ENCODE measurements at regions not wholly inside any gene's neighbourhood (a gene's known extent, or its start where the extent isn't known, plus 50 kb on each side); places are given as distances from the start of the nearest gene placed in this dataset.
"Not testable (repeated sequence)": the region's sequence is repeated elsewhere in the genome, so short reads cannot be mapped to it uniquely, and the experiment has no call there.

DNA sequence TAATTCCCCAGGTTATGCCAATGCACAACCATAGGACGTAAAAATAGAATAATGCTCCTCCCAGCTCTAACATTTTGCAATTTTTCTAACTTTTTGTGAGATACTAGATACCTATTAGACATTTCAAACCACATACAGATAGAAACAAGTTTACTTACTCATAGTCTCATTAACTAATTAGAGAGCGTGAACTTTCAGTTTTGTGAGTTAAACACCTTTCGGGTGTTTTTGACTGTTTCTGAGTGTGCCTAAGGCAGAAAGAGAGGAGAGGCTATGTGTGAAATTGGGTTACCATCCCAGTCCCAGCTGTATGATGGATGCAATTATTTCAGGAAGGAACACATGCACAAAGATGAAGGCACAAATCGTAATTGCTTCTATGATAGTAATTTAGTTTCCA is 300.4 kb upstream of the POU1F1 start:
- no peak for DNase-seq (ENCODE audit: low read depth)

DNA sequence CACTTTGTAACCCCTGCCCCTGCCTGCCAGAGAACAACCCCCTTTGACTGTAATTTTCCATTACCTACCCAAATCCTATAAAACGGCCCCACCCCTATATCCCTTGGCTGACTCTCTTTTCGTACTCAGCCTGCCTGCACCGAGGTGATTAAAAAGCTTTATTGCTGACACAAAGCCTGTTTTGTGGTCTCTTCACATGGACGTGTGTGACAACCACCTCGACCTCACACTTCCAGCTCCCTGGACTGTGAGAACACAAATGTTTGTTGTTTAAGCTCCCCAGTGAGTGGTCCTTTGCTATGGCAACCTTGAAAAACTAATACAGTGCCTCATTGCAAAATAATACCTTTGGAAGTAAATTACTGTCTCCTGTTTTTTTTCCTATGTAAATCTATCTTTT is 299.2 kb upstream of the POU1F1 start:
- no peak for DNase-seq (ENCODE audit: low read depth)

DNA sequence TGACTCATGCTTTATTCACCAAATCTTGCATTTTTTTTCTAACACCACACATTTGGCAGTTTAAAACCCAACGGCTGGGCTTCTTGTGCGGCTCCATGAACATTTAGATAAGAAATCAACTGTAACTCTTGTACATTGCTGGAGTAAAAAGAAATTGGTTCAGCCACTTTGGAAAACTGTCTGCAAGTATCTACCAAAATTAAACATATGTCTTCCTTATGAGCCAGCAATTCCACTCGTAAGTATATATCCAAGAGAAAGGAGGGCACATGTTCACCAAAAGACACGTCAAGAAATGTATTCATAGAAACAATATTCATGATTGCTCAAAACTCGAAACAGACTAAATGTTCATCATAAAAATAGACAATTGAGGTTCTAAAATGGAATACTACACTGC is 291.9 kb upstream of the POU1F1 start:
- DNase-seq (ENCODE audit: low read depth): no peak

DNA sequence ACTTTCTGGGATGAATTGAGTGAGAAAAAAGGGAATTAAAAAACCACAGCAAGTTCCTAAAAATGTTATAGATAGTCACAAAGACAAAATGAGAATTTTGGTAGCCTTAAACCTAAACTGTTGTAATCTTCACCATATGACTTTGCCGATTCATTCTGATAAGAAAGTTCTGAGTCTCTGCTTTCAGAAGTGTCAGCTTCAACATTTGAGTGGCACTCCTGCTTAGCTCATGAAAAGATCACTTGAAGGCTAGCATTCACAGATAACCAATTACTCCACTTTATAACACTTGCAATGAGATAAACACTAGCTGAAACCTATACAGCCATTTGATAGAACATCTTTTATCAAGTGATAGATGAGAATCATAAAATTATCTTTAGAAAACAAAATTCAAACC is 288.1 kb upstream of the POU1F1 start:
- no peak for DNase-seq (ENCODE audit: low read depth)

DNA sequence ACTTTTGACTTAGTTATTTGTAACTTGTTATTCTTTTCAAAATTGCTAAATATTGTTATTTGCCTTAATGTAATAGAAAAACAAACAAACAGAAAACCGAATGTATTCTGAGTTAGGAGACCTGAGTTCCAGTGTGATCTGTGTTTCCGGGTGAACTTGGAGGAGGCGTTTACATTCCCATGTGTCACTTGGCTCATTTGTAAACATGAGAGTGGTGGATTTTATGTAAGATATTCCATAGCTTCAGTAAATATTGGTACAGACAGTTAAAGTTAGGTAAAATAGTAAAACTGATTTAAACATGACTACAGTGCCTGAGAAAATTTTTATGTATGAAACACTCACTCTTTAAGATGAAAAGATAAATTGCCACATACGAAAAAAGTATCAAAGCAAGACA is 287.3 kb upstream of the POU1F1 start:
- no peak for DNase-seq (ENCODE audit: low read depth)

DNA sequence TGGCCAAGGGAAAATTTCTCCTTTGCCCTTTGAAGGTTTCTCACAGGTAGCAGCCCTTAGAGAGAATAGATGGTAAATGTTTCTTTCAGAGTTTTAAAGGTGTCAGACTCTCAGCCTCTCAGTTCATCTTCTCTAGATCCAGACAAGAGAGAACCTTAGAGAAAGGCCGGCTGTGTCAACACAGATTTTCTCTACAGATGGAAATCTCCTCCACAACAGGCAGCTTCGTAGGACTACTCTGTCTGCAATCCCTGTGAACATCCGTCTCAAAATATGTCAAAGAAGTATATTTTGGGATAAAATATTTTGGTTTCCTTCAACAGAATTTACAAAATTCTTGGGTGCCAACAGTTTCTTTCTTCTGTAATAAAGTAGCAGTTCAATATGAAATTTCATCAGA is 282.1 kb upstream of the POU1F1 start:
- no peak for DNase-seq (ENCODE audit: low read depth)

DNA sequence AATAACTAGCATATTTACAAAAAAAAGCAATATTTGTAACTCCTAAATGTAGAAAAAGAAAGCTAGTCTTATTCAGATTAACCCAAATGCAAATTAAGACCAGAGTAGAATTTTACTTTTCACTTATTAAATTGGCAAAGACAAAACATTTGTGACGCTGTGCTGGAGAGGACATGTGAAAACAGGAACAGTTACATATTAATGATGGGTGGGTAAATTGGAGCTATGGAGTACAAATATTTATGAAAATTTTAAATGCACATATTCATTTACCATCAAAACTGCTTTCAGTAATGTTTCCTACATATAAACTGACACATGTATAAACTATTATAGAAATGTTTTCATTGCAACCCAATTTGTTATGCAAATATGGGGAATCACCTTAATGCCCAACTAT is 278.9 kb upstream of the POU1F1 start:
- DNase-seq (ENCODE audit: low read depth): no peak

DNA sequence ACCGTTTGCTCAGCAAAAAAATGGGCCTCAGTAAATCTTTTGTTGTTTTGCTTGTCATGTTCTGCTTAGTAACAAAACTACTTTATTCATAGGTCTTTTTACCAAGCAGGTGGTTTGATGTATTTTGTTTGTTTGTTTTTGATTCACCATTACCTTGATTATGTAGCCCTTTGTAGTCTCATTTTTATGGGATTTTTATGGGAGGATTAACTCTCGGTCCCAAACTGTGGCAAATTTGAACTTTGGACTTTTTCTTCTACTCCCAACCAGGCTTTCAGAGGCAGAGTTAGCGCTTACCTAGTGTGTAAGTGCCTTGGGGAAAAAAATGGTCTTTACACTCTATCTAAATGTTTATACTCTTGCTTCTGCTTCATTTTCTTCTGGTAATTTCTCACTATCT is 276.7 kb upstream of the POU1F1 start:
- DNase-seq (ENCODE audit: low read depth): no peak

DNA sequence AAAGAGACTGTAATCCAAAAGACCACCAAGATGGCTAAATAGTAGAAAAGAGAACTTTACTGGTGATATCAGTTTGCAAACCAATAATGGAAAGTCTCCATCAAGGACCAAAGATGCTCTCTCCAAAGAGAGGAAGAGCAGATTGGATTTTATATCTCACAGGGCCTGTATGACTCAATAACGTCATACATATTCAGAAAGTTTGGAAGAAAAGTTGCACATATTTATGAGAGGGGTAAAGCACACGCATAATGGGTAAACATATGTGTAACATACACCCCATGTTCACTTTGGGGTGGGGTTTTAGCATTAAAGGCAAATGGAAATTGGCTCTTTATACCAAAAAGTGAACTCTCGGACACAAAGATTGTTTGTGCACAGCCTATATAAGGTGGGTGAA is 274.5 kb upstream of the POU1F1 start:
- no peak for DNase-seq (ENCODE audit: low read depth)

DNA sequence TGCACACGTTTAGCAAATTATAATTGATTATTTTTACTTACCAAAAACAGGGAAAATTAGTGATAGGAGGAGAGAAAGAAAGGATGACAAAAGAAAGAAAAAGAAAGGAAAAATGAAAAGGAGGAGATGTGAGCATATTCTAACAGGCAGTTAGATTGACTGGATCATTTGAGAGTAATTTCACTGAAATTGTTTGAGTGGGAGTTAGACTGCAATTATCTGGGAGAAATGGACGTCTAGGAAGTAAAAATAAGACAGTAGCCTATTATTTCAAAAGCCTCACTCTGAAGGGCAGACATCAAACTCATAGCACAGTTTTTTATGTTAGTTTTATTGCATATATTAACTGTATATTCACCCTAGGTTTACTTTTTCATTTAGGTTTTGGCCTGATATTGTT is 272.8 kb upstream of the POU1F1 start:
- no peak for DNase-seq (ENCODE audit: low read depth)

DNA sequence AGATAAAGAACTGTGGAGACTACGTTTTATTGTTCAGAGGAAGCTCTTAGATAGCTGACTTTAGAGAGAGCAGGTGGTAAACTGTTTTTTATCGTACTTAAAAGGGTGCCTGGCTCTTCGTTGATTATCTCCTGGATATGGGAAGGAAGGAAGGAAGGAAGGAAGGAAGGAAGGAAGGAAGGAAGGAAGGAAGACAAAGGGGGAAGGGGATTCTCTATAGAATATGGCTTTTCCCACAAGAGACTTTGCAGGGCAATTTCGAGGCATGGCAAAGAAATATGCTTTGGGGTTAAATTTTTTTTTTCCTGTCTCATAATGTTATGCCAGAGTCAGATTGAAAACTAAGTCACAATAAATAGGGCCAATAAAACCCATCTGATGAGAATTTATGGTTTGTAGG is 271.9 kb upstream of the POU1F1 start:
- no peak for DNase-seq (ENCODE audit: low read depth)

DNA sequence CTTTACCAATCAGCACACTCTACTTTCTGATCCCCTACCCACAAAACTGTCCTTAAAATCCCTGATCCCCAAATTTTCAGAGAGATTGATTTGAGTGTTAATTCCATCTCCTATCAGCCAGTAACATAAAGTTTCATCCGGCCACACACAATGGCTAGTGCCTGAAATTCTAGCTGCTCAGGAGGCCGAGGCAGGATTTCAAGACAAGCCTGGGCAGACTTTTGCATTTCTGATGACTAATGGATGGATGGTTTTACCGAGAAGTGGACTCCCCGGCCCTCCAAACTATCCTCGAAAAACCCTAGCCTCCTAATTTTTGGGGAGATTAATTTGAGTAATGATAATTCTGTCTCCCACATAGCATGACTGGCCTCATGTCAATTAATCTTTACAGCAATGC is 269.8 kb upstream of the POU1F1 start:
- DNase-seq (ENCODE audit: low read depth): no peak

DNA sequence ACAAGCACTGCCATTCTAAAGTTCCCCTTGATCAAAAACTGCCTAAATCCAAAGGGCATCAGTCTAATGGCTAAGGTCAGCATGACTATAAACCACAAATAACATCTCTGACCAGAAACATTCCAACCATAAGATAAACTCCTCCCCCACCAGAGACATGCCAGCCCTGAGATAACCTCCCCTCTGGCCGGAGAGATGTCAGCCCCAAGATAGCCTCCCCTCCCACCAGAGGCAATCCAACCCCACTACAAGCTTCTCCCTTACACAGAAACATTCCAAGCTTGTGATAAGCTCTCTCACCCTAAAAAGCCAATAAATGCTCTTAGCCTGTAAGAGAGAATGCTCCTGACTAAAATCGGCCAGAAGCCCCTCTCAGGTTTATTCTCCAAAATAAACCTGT is 267.0 kb upstream of the POU1F1 start:
- DNase-seq (ENCODE audit: low read depth): not testable (repeated sequence)

DNA sequence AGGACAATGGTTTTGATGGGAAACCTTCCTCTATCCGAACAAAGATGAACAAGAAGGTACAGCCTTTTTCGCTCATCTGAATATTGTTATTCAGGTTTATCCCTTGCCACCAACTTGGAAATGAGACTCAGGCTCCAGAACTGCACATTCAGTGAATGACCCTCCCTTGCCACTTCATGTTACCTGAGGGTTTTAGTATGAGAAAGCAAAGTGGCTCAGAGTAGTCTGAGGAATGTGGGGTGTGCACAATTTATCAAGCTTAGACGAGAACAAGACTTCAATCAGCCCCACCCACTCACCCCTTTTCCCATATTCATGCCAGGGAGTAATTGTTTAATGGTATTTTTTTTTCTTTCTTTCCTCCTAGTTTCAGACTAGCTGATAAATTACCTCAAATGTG is 265.3 kb upstream of the POU1F1 start:
- no peak for DNase-seq (ENCODE audit: low read depth)

DNA sequence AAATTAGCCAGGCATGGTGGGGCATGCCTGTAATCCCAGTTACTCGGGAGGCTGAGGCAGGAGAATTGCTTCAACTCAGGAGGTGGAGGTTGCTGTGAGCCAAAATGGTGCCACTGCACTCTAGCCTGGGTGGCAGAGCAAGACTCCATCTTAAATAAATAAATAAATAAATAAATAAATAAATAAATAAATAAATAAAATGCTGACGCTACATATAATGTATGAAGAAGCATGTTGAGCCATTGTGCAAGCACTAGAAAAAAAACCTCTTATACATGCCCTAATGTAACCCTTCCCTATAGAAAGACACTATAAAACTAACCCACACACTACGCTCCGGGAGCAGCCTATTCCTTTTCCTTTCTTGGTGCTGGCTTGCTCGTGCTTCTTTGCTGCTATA is 262.3 kb upstream of the POU1F1 start:
- DNase-seq (ENCODE audit: low read depth): not testable (repeated sequence)

DNA sequence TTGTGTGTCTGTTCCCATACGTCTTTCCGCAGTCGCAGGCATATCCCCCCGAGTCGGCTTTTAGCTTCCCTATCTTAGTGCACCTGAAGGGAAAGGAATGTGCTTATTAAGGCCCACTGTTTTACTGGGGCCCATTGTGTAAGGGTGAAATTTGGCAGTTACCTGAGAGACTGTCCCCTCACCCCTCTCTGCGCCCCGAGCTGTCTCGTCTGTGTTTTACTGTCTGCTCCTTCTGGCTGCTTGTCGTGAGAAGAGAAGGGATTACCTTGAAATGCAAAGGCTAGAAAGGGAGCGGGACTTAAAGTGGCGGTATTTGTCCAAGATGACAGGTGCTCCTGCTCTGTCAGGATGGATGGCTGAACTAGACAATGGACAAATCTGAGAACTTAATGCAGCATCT is 233.0 kb upstream of the POU1F1 start:
- no peak for DNase-seq (ENCODE audit: low read depth)

DNA sequence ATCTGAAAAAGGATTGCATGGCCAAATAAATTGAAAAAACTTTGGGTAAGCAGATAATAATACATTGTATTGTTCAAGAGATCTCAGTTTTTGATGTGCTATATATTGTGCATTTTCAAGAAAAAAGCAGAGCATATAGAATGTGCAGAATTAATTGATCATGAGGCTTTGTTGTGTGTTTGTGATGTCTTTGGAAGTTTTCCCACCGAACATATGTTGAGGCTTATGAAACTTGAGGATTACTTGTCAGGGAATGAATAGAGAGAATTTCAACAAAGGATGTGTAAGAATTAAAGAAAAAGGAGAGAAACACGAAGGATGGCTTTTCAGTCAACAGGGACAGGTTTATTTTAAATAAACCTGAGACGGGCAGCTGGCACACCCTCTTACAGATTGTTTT is 232.5 kb upstream of the POU1F1 start:
- DNase-seq (ENCODE audit: low read depth): no peak

DNA sequence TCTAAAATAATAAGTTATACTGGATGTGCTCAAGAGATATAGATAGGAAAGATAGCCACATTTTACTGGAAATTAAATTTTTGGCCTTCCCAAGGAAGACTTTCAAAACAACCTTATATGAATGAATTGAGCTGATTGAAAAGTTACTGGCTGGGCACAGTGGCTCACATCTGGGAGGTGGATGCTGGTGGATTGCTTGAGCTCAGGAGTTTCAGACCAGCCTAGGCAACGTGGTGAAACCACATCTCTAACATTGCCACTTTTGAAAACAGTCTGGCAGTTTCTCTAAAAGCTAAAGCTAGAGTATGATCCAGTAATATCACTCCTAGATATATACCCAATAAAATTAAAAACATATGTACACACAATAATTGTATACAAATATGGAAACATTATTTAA is 231.4 kb upstream of the POU1F1 start:
- DNase-seq (ENCODE audit: low read depth): no peak

DNA sequence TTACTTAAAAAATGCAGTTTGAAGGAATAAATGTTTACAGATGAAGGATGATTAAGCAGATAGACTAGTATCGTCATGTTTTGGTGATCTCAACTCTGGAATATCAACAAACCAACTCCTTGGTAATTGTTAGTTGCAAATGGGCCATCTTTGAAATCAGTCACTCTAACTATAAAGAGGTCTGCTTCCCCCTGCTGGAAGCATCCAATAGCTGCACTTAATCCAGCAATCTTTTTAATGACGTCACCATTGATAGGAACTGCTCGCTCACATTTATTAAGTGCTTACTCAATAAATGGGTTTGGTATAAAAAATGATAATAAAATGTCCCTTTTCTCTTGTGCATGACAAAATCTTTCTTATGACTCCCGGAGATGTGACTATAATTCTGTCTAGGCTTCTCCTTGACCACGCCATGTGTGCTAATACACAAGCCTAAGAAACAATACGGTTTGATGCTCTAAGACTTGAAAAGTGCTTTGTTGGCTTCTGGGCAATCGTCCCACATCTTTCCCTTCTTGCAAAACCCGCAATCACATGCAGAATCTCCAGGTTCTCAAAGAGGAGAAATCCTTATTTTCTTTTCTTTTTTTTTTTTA is 227.6 kb upstream of the POU1F1 start:
- peak; percentile 22 for DNase-seq (ENCODE audit: low read depth)

DNA sequence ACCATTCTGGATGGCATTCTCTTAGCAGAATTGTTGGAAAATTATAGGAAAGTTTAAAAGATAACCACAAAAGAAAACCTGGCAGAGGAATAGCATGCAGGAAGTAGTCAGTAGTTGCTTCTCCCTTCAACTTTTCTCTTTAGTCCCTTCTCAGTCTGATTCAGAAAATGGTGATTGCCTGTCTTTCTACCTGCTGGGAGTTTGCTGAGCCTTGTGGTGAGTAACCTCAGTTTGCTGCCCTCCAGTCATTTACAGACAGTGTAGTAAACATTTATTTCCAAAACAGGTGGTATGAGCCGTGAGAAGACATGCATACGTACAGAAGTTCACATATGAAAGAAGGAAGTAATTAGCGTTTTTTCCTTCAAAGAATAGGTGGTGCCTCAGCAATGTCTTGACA is 224.7 kb upstream of the POU1F1 start:
- no peak for DNase-seq (ENCODE audit: low read depth)

DNA sequence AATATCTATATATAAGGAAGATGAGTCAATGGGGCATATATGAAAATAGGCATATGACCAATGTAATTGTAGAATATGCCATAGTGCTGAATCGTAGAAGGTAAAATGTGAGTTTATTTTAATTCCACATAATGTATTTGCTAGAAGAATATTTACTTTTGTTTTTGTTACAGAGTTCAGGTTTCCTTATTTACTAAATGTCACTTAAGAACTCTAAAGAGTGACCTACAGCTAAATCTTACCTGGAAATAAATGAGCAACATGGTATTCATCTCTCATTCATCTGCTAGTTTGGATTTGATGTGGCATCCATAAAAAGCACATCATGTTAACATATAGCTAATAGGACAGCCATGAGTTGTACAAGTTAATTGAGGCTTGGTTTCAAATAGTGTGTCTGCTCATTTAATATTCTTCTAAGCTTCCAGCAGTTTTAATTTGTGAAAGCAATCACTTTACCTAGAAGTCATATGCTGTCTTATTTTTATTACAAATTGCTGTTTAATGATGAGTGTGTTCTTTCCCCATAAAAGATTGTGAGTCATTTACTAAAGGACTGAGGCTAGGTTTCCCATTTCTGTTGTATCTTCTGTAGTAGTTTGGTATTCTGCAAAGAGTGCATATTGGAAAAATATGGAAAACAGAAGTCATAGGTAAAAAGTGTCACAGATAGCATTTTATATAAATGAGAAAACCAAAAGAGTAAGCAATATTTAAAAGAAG is 222.1 kb upstream of the POU1F1 start:
- no peak for DNase-seq (ENCODE audit: low read depth)

DNA sequence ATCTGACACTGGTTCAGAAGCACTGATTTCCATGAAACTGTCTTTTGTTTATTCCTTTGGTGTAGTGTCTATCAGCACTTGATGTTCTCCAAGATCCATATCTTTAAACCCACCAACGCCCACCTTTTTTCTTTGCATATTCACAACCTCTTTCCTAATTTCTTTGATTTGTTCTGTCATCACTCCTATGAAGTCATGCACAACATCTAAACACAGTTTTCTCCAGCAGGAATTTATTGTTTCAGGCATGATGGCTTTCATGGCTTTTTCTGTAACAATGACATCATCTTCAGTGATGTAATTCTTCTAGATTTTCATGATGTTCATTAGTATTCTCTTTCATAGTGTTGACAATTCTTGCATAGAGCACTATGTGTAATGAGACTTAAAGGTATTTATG is 219.6 kb upstream of the POU1F1 start:
- no peak for DNase-seq (ENCODE audit: low read depth)

DNA sequence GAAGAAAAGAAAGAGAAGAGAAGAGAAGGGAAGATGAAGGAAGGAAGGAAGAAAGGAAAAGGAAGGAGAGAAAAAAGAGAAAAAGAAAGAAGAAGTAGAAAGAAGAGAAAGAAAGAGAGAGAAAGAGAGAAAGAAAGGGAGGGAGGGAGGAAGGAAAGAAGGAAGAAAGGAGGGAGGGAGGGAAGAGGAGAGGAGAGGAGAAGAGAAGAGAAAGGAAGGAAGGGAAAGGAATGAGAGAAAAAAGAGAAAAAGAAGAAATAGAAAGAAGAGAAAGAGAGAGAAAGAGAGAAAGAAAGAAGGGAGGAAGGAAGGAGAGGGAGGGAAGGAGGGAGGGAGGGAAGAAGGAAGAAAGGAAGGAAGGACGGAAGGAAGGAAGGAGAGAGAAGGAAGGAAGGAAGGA is 217.9 kb upstream of the POU1F1 start:
- DNase-seq (ENCODE audit: low read depth): no peak

DNA sequence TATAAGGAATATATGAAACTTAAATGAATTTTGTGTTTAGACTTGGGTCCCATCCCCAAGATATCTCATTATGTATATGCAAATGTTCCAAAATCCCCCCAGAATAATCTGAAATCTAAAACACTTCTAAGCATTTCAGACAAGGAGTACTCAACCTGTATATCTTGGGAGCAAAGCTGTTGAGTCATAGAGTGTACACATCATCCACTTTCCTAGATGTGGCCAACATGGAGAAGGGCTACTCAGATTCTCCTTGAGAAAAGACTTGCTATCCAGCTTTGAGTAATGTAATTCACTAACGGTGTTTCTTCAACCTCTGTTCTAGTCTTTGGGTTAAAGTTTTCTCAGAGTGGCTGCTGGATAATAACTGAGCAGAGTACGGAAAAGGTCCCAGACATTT is 215.5 kb upstream of the POU1F1 start:
- DNase-seq (ENCODE audit: low read depth): no peak

All from fibroblast of gingiva (primary cell).